ENCODE measurements at regions not wholly inside any gene's neighbourhood (a gene's known extent, or its start where the extent isn't known, plus 50 kb on each side); places are given as distances from the start of the nearest gene placed in this dataset.

- DNase-seq (ENCODE audit: low read depth, low spot score) (no peak), ATAC-seq (no peak)
- Histone ChIP-seq H3K9ac (ENCODE audit: low read length) (no peak overlapping the region), H4K20me1 (ENCODE audit: insufficient read depth) (no peaks in the 10 kb centered on the region), H3K27ac (ENCODE audit: low read depth, low read length) (no peak overlapping the region), H2AFZ (ENCODE audit: low read depth, low read length, poor library complexity, severe bottlenecking) (no peak overlapping the region), H3K9me2 (ENCODE audit: insufficient read depth) (no peaks in the 10 kb centered on the region), H3K9me3 (ENCODE audit: control insufficient read depth in 1 of 2, insufficient read depth in 1 of 2, low read depth in 1 of 2, low read length in 2 of 2) (no peaks in the 10 kb centered on the region), H3K4me1 (ENCODE audit: control insufficient read depth in 1 of 2, insufficient read depth in 2 of 2, low read length in 2 of 2) (no peaks in the 10 kb centered on the region), H3K27me3 (ENCODE audit: insufficient read depth, low read length) (no peaks in the 10 kb centered on the region), H3K36me3 (ENCODE audit: control insufficient read depth in 1 of 2, insufficient read depth in 2 of 2, low read length in 2 of 2) (no peaks in the 10 kb centered on the region), H3K79me2 (ENCODE audit: insufficient read depth, low read length) (no peaks in the 10 kb centered on the region), H3K4me2 (ENCODE audit: low read length) (no peak overlapping the region), H3K4me3 (replicated peaks in 1 of 2; ENCODE audit: low read depth in 1 of 2, low read length in 2 of 2) (no peak overlapping the region)
- TF ChIP-seq EZH2 (IDR thresholded peaks at IDR 0.05) (no peak), ELF1 (IDR thresholded peaks at IDR 0.05; ENCODE audit: borderline replicate concordance, low read depth) (no peak), ZFX (IDR thresholded peaks at IDR 0.05) (no peak), EZH2phosphoT487 (IDR thresholded peaks at IDR 0.05; ENCODE audit: borderline replicate concordance) (no peak), ZNF274 (IDR thresholded peaks at IDR 0.05; ENCODE audit: low read depth, low read length) (no peak), TCF7L2 (IDR thresholded peaks at IDR 0.05; ENCODE audit: borderline replicate concordance, extremely low read depth, insufficient read depth, insufficient read length) (no peak), MAX (IDR thresholded peaks at IDR 0.05) (no peak), SRF (IDR thresholded peaks at IDR 0.05; ENCODE audit: low read depth) (no peak), RAD21 (IDR thresholded peaks at IDR 0.05; ENCODE audit: low read depth) (no peak), JUND (IDR thresholded peaks at IDR 0.05) (no peak), YY1 (IDR thresholded peaks at IDR 0.05; ENCODE audit: extremely low read depth, insufficient replicate concordance, low read depth, low read length) (no peak), POLR2A (IDR thresholded peaks at IDR 0.05; ENCODE audit: borderline replicate concordance, extremely low read depth, insufficient read depth, insufficient read length) (no peak), ZBTB33 (IDR thresholded peaks at IDR 0.05; ENCODE audit: extremely low read depth, insufficient replicate concordance, low read length) (no peak), EGR1 (IDR thresholded peaks at IDR 0.05; ENCODE audit: low read depth) (no peak), REST (IDR thresholded peaks at IDR 0.05; ENCODE audit: low read depth) (no peak), FOSL1 (IDR thresholded peaks at IDR 0.05; ENCODE audit: low read depth) (no peak), SIN3A (IDR thresholded peaks at IDR 0.05; ENCODE audit: low read depth) (no peak), SP1 (IDR thresholded peaks at IDR 0.05; ENCODE audit: low read depth) (no peak)
- TF ChIP-seq, protein P1, sequence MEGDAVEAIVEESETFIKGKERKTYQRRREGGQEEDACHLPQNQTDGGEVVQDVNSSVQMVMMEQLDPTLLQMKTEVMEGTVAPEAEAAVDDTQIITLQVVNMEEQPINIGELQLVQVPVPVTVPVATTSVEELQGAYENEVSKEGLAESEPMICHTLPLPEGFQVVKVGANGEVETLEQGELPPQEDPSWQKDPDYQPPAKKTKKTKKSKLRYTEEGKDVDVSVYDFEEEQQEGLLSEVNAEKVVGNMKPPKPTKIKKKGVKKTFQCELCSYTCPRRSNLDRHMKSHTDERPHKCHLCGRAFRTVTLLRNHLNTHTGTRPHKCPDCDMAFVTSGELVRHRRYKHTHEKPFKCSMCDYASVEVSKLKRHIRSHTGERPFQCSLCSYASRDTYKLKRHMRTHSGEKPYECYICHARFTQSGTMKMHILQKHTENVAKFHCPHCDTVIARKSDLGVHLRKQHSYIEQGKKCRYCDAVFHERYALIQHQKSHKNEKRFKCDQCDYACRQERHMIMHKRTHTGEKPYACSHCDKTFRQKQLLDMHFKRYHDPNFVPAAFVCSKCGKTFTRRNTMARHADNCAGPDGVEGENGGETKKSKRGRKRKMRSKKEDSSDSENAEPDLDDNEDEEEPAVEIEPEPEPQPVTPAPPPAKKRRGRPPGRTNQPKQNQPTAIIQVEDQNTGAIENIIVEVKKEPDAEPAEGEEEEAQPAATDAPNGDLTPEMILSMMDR (IDR thresholded peaks at IDR 0.05 in 2 of 3, conservative IDR thresholded peaks at IDR 0.05 in 1 of 3; ENCODE audit: borderline replicate concordance in 1 of 3, insufficient read depth in 1 of 3, low read depth in 2 of 3, low read length in 2 of 3): no peak
- TF ChIP-seq, protein P2, sequence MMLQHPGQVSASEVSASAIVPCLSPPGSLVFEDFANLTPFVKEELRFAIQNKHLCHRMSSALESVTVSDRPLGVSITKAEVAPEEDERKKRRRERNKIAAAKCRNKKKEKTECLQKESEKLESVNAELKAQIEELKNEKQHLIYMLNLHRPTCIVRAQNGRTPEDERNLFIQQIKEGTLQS (IDR thresholded peaks at IDR 0.05): no peak
- ChIA-PET RAD21 (ENCODE audit: low non-redundant PET in 1 of 2, low total read pairs in 2 of 2, uncharacterized antibody in 2 of 2, unreplicated experiment in 2 of 2) (no interaction called here), CTCF (no interaction called here), POLR2A (no interaction called here)
- intact Hi-C loops (cut with micrococcal nuclease): no loop called here
- no TSS peak for BruUV-seq (replicated peaks)
These were observed 80.4 kb upstream of the FSHB start for GRCh38 chr11:30150425-30150824.

Data from HCT116 (cell line).